Motor neuron (in vitro differentiated cells): ENCODE measurements at regions not wholly inside any gene's neighbourhood (a gene's known extent, or its start where the extent isn't known, plus 50 kb on each side); places are given as distances from the start of the nearest gene placed in this dataset.

Source experiments
- ATAC-seq, 8 experiments: fragments of 200-7000 bp; cut with Tn5 transposase; replicated peaks in 6 of 8; 2 replicates each; pipeline ENCODE4 v1.8.0; 2021; ENCODE audit warnings: mild to moderate bottlenecking in 8 of 8, moderate library complexity in 8 of 8
- H3K27ac ChIP-seq, 2 donors: fragments of 250-450 bp; sonication (Bioruptor Pico); 2 replicates each; pipeline ENCODE4 v1.9.0; 2021; ENCODE audit warnings: antibody characterized with exemption in 2 of 2, mild to moderate bottlenecking in 2 of 2, moderate library complexity in 1 of 2
- H3K4me1 ChIP-seq, 2 donors: fragments of 250-450 bp; sonication (Bioruptor Pico); replicated peaks in 1 of 2; 2 replicates each; pipeline ENCODE4 v1.6.1; 2021; ENCODE audit warnings: antibody characterized with exemption in 2 of 2, mild to moderate bottlenecking in 2 of 2, moderate library complexity in 1 of 2
- H3K4me3 ChIP-seq, 5 donors: fragments of 250-450 bp; sonication (Bioruptor Pico); 2 replicates each; pipeline ENCODE4 v1.9.0; 2021; ENCODE audit warnings: antibody characterized with exemption in 5 of 5, mild to moderate bottlenecking in 5 of 5, moderate library complexity in 4 of 5
- WGBS, 10 experiments: fragments of 450-650 bp; shearing (Covaris generic); methylation state at CpG; one replicate each; pipeline ENCODE4 v1.0.0; 2022; 5-methylcytosine and 5-hydroxymethylcytosine counted together
- in situ Hi-C, 9 experiments: fragments of 400-800 bp; cut with MboI; loops; one replicate each; pipeline ENCODE4 v1.15.0; 2021; ENCODE audit warnings: low sequenced_read_pairs in 9 of 9, low pct_unique_long_range_greater_than_20kb in 2 of 9; ENCODE audit not compliant: unreplicated experiment in 9 of 9

DNA sequence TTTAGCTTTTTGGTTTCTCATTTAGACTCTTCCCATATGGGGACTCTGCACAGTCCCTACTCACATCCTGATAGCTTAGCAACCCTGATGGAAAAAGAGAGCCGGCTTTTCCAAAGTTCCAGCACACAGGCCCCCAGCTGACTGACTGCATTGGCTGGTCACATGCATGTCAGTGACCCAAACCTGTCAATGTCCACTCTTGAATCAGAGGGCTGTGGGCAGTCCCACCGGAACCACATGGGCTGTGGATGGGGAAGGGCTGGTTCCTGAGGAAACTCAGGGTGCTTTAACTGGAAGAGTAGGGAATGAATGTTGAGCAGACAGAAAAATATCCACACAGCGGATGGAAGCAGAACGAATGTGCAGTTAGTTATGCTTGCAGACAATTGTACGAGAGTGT lies 136.6 kb downstream of the NSG2 start:
- Histone ChIP-seq H3K27ac (no peak overlapping the region), H3K4me3 (no peak overlapping the region), H3K4me1 (peaks cover 0 to 6% of the 10 kb centered on the region in 2 donors)
- no peak for ATAC-seq
- 40 to 92% (median 80%) methylated on average over 1 to 4 of the region's 5 CpGs; no CpG with 5 or more reads in 5 of the 10 experiments for WGBS, 10 experiments
- in situ Hi-C loops: no loop called here

DNA sequence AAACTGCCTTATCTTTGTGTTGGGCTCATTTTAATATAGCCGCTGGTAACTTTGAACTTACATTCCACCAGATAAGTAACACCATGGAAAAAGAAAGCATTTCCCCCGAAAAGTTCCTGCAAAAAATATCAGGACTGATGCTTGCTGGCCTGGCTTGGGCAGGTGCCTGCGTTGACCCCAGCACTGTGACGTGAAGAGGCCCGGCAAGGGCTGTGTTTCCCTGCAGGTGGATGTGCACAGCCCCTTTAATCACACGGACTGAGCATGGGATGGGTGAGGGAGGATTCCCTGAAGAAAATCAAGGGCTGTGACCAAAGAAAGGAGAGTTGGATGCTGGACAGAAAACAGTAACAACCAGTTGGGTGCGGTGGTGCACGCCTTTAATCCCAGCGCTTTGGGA lies 138.2 kb downstream of the NSG2 start:
- Histone ChIP-seq H3K4me3 (no peak overlapping the region), H3K27ac (no peak overlapping the region), H3K4me1 (peaks cover 0 to 6% of the 10 kb centered on the region in 2 donors)
- in situ Hi-C loops: no loop called here
- ATAC-seq: no peak
- 7 to 100% (median 89%) methylated on average over 1 to 8 of the region's 9 CpGs; no CpG with 5 or more reads in 2 of the 10 experiments for WGBS, 10 experiments

DNA sequence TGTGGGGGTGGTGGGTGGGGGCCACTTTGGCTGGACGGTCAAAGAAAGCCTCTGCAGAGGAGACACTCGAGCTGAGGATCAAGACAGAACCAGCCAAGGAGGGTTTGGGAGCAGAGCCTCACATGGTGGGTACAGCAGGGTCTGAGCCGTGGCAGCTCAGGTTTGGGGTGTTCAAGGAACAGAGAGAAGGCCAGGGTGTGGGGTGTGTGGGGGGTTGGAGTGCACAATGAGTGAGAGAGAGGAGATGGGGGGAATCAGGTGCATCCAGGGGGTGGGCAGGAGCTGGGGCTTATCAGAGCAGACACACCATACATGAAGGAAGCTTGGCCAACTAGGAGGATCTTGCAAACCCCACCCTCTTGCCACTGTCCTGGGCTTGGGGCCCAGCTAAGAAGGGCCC lies 140.0 kb downstream of the NSG2 start:
- no CpG with 5 or more reads among the region's 3 CpGs for WGBS, 10 experiments
- in situ Hi-C loops: no loop called here
- no peak for ATAC-seq
- H3K4me1 ChIP-seq: peaks cover 16 to 22% of the 10 kb centered on the region in 2 donors
- H3K27ac ChIP-seq: no peak overlapping the region
- no peak overlapping the region for H3K4me3 ChIP-seq

DNA sequence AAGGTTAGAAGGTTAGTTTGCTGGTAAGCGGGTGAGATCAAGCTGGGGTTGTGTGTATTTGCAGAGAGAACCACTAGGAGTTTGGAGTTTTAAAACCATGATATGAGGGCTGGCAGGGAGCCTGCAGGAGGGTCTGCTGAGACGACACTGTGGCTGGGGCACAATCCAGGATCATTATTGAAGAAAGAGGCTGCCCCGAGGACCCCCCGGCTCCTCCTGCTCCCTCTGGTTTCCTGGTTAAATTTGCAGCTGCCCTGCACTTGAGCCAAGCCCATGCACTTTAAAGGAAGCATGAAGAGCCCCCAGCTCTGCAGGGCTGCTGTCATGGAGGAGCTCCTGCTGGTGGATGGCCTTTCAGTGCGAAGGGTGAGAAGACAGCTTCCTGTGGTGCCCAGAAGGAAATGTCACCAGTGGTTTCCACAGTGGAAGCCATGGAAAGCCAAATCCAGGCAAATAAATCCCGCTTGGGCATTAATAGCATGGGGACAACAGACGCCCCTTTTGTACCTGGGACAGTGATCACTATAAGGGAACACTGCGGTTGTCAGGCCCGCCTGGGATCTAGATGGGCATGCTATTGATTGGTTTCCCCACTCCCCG lies 140.7 kb downstream of the NSG2 start:
- Histone ChIP-seq H3K4me3 (no peak overlapping the region), H3K4me1 (peaks cover 16 to 22% of the 10 kb centered on the region in 2 donors), H3K27ac (no peak overlapping the region)
- in situ Hi-C loops: no loop called here
- no peak for ATAC-seq
- 7 to 79% (median 45%) methylated on average over 1 to 6 of the region's 10 CpGs; no CpG with 5 or more reads in 1 of the 10 experiments for WGBS, 10 experiments

DNA sequence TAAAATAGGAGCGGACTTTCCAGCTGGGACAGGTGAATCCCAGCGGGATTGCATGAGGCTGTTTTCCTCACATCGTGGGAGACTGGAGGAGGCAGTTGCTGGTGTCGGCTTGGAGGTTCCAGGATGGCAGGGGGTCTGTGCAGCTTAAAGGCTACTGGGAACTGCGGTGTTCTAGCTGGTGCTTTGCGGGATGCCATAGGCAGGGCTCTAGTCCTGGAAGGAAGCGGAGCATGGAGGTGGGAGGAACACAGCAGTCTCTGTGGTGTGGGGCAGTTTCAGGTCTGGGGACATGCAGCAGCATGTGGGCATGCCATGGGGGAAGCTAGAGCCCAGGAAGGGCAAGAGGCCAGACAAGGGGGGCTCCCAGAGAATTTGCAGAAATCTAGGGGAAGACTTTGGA lies 141.5 kb downstream of the NSG2 start:
- Histone ChIP-seq H3K27ac (no peak overlapping the region), H3K4me1 (peaks cover 21 to 30% of the 10 kb centered on the region in 2 donors), H3K4me3 (no peak overlapping the region)
- ATAC-seq: no peak
- WGBS, 10 experiments: 43 to 100% (median 80%) methylated on average over 2 to 7 of the region's 7 CpGs; no CpG with 5 or more reads in 2 of the 10 experiments
- in situ Hi-C loops: no loop called here

DNA sequence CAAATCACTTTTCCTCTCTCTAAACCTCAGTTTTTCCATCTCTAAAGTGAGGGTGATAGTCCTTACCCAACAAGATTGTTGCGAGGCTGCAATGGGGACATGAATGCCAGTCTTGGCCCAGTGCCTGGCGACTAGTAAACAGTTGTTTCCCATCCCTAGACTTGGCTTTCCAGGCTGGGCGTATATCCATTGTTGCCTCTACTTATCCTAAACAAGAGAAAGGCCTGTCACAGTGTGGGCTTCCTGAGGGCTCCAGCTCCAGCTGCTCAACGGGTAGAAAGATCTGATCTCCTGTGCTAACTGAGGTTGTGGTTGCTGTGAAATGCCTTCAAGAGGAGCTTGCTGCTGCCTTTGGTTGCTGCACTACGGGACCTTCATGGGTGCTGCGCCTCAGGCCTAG lies 142.0 kb downstream of the NSG2 start:
- no peak for ATAC-seq
- 0 to 100% (median 79%) methylated on average over 1 to 4 of the region's 6 CpGs; no CpG with 5 or more reads in 3 of the 10 experiments for WGBS, 10 experiments
- no peak overlapping the region for H3K4me3 ChIP-seq
- peaks cover 25 to 30% of the 10 kb centered on the region in 2 donors for H3K4me1 ChIP-seq
- in situ Hi-C loops: no loop called here
- no peak overlapping the region for H3K27ac ChIP-seq

DNA sequence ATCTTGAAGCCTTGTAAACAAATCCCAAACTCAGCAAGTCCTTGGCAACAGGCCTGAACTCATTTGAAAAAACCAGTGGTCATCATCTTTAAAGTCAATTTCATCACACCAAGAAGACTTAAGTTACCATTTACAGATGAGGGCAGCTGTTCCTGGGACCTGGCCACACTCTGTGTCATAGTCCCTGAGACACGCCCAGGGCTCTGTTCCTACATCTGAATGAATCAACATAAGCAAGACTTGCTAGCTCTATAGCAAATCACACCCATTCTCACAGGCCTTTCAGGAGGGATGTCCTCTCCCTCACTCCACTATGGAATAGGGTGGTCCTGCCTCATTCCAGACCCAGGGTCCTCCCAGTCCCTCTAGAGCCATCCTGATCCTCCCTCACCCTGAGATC lies 142.8 kb downstream of the NSG2 start:
- WGBS, 10 experiments: 0 to 100% (median 89%) methylated on average over 1 of the region's 1 CpG; no CpG with 5 or more reads in 5 of the 10 experiments
- H3K27ac ChIP-seq: no peak overlapping the region
- H3K4me1 ChIP-seq: peaks cover 24 to 25% of the 10 kb centered on the region in 2 donors
- H3K4me3 ChIP-seq: no peak overlapping the region
- in situ Hi-C loops: no loop called here
- peak in 3 of 8 experiments; percentile 46 to 99 (median 99) for ATAC-seq

DNA sequence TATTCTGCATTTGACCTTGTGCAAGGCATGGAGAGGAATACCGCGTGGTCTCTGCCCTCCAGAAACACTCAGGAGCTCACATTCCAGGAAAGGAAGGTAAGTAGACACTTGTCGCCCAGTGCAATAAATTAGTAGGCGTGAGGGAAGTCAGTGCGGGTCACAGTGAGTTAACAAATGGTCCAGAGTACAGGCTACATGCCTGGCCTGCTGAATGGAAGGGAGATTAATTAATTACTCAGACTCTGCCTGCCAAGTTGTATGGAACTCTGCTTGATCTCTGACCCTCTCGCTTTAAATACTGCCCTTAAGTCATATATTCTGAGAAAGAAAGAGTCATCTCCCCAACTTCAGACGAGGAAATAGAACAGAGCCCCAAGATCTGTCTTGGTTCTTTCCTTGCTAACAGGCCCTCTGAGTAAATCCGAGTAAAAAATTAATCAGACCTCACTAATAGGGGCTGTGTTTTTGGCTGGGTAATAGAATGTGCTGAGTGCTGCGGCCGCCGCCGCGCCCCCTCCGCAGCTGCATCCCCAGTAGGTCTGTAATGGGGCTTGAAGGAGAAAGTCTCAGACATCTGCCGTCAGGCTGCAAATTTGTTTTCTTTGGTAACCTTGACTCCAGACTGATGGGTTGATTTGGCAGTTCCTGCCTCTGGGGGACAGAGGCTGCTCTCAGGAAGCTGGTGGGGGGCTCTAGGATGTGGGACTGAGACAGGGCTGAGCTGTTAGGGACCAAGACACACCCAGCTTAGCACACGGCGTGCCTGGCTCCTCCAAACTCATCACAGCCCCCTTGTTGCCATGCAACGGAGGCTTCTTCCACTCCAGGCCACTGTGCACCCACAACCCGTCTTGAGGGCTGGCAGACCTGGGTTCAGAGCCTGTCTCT lies 144.4 kb downstream of the NSG2 start:
- in situ Hi-C loops: no loop called here
- Histone ChIP-seq H3K27ac (no peak overlapping the region), H3K4me3 (no peak overlapping the region), H3K4me1 (peaks cover 33 to 35% of the 10 kb centered on the region in 2 donors)
- WGBS, 10 experiments: 0 to 43% (median 13%) methylated on average over 3 to 13 of the region's 19 CpGs; no CpG with 5 or more reads in 1 of the 10 experiments
- ATAC-seq: peak in 5 of 8 experiments; percentile 71 to 81 (median 77)

DNA sequence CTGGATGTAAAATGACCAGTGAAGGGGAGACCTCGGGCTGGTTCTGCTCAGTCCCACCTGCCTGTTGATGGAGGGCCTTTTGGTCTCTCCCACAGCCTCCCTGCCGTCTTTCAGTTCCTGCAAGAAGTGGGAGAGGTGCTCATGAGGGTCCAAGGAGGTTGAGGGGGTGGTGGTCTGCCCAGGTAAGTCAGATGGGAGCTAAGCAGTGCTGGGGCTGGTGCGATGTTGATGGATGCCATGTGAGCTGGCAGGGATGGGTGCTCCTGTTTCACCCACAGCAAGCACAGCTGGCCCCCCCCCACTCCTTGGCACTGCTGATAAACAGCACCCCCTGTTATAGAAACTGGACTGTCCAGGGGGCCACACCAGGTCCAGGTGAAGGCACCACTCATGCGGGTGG lies 145.6 kb downstream of the NSG2 start:
- ATAC-seq: no peak
- WGBS, 10 experiments: 0 to 86% (median 60%) methylated on average over 1 to 2 of the region's 4 CpGs; no CpG with 5 or more reads in 5 of the 10 experiments
- in situ Hi-C loops: no loop called here
- no peak overlapping the region for H3K27ac ChIP-seq
- H3K4me1 ChIP-seq: peaks cover 33 to 35% of the 10 kb centered on the region in 2 donors
- H3K4me3 ChIP-seq: no peak overlapping the region

DNA sequence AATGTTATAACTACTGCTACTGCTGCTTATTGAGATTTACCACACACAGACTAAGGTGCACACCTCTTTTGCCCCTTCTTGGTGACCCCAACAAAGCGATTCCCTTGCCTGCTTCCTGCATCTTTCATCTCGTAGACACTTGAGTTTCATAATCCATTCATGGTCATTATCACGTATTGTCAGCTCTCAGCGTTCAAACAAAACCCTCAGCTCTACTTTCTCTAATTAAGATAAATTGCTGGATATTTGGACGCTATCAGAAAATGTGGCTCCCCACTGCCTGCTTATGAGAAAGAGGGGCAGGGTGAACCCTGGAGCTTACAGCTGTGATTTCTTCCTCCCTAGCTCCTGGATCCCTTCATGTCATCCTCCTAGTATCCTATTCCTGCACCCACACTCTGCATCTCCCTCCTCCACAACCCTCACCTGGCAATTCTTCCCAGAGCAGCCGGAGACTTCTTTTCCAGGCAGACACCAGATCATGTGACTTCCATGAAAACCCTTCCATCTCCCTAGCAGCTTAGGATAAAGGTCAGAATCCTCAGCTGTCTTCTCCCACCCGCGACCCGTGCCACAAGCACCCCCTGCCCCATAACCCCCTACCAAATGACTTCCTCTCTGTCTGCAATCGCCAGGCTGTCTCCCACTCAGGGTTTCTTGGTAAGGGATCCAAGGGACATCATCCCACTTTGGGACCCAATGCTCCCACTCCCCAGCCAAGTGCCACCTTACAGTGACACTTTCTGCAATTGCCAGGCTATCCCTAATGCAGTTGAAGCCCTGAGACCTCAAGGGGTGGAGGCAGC lies 146.5 kb downstream of the NSG2 start:
- ATAC-seq: no peak
- in situ Hi-C loops: no loop called here
- H3K4me3 ChIP-seq: no peak overlapping the region

DNA sequence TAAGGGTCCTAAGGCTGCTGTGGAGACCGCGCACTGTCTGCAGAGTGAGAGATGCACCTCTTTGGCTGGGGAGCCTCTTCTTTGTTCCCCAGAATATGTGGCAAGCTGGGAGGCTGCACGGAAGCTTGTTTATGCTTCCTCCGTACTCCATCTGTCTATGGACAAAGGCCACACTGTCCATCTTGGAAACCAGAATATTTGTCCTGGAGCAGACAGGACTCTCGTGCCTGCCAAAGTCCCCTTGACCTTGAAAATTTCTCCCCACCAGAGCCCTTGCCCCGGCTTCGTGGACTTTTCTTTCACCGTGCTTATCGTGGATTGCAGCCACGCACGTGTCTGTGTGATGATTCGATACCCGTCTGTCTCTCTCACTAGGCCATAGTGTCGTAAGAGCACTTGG lies 147.4 kb downstream of the NSG2 start:
- no peak overlapping the region for H3K4me3 ChIP-seq
- in situ Hi-C loops: no loop called here
- no peak for ATAC-seq
- H3K27ac ChIP-seq: no peak overlapping the region
- WGBS, 10 experiments: 45 to 100% (median 89%) methylated on average over 1 to 11 of the region's 14 CpGs; no CpG with 5 or more reads in 5 of the 10 experiments
- H3K4me1 ChIP-seq: peaks cover 33 to 35% of the 10 kb centered on the region in 2 donors

More for the DNA sequence above, 146.5 kb downstream of the NSG2 start:
- H3K4me1 ChIP-seq: peaks cover 33 to 35% of the 10 kb centered on the region in 2 donors
- H3K27ac ChIP-seq: no peak overlapping the region
- whole genome bisulfite sequencing, 10 experiments: 0 to 60% (median 45%) methylated on average over 1 to 6 of the region's 10 CpGs; no CpG with 5 or more reads in 2 of the 10 experiments

DNA sequence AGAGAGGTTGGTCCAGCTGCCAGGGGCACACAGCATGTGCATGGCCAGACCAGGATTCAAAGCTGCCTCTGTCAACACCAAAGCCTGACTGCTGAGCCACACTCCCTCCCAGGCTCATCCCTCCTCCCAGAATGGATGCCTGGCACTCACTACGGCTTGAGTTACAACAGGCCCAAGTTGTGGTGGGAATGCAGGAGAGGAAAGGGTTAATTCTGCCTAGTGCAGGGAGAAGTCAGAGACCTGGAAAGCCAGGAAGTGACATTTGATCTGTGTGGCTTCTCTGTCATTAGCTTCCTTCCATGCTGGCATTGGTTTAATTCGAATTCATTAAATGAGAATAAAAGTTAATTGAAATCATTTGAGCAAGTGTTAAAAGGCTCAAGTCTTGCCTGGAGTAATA lies 150.0 kb downstream of the NSG2 start:
- no peak overlapping the region for H3K4me3 ChIP-seq
- 0 to 92% (median 43%) methylated on average over 1 to 2 of the region's 2 CpGs; no CpG with 5 or more reads in 3 of the 10 experiments for WGBS, 10 experiments
- in situ Hi-C loops: no loop called here
- no peak for ATAC-seq
- H3K27ac ChIP-seq: no peak overlapping the region
- peaks cover 17 to 19% of the 10 kb centered on the region in 2 donors for H3K4me1 ChIP-seq

DNA sequence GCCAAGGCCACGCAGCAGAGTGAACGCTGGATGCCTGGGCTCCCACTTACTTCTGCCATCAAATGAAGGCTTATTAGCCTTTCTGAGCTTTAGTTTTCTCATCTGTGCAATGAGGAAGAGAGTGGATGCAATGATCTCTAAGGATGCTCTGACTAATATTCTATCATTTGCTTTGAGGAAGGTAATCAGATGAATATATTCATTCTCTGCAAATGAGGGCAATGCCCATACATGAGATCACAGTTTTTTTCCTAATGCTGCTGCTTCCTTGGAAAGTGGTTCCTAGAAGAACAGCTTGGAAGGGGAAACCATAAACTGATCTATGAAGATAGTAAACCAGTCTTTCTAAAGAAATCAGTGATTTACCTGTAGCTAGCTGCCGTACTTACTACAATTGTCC lies 152.4 kb downstream of the NSG2 start:
- peaks cover 8 to 11% of the 10 kb centered on the region in 2 donors for H3K4me1 ChIP-seq
- 25 to 100% (median 89%) methylated on average over 1 to 2 of the region's 3 CpGs; no CpG with 5 or more reads in 3 of the 10 experiments for WGBS, 10 experiments
- no peak overlapping the region for H3K27ac ChIP-seq
- in situ Hi-C loops: no loop called here
- H3K4me3 ChIP-seq: no peak overlapping the region
- peak in 1 of 8 experiments; percentile 82 for ATAC-seq
